Neuronal stem cell (in vitro differentiated cells): ENCODE measurements at regions not wholly inside any gene's neighbourhood (a gene's known extent, or its start where the extent isn't known, plus 50 kb on each side); places are given as distances from the start of the nearest gene placed in this dataset.
A peak's percentile ranks its signal among the peaks of the same experiment; 100 is the strongest.

Source experiments
- DNase-seq: peaks from one replicate; pipeline ENCODE4 v3.0.0-alpha.2; 2013; ENCODE audit warnings: low spot score
- H2AFZ ChIP-seq: one replicate; pipeline ENCODE4 v1.6.1; 2013; ENCODE audit warnings: mild to moderate bottlenecking, low read length, inconsistent platforms
- H2AK5ac ChIP-seq: 2 replicates; pipeline ENCODE4 v1.6.1; 2013; ENCODE audit warnings: low read depth, mild to moderate bottlenecking, inconsistent platforms, low read length, moderate library complexity, mixed read lengths
- H2BK120ac ChIP-seq: 2 replicates; pipeline ENCODE4 v1.6.1; 2013; ENCODE audit warnings: low read depth, mild to moderate bottlenecking, inconsistent platforms, low read length, moderate library complexity, mixed read lengths
- H2BK12ac ChIP-seq: one replicate; pipeline ENCODE4 v1.6.1; 2013; ENCODE audit warnings: low read length, inconsistent platforms
- H2BK15ac ChIP-seq: 2 replicates; pipeline ENCODE4 v1.6.1; 2013; ENCODE audit warnings: mild to moderate bottlenecking, low read length, inconsistent platforms, mixed read lengths
- H2BK5ac ChIP-seq: one replicate; pipeline ENCODE4 v1.6.1; 2013; ENCODE audit warnings: inconsistent platforms, mild to moderate bottlenecking, low read length, moderate library complexity
- H3K14ac ChIP-seq: one replicate; pipeline ENCODE4 v1.6.1; 2013; ENCODE audit warnings: low read length, inconsistent platforms
- H3K18ac ChIP-seq: 2 replicates; pipeline ENCODE4 v1.6.1; 2013; ENCODE audit warnings: low read length, inconsistent platforms
- H3K23ac ChIP-seq: 2 replicates; pipeline ENCODE4 v1.6.1; 2013; ENCODE audit warnings: low read depth, mild to moderate bottlenecking, mixed read lengths, low read length, inconsistent platforms; ENCODE audit not compliant: poor library complexity
- H3K27ac ChIP-seq: replicated peaks from 3 replicates; pipeline ENCODE4 v1.5.1; 2013; ENCODE audit warnings: low read length, inconsistent platforms
- H3K27me3 ChIP-seq, 3 experiments: 2 replicates each; pipeline ENCODE4 v1.6.1; 2013; ENCODE audit warnings: low read length in 3 of 3, mild to moderate bottlenecking in 2 of 3, inconsistent platforms in 1 of 3, low read depth in 1 of 3, mixed read lengths in 1 of 3, moderate library complexity in 1 of 3; ENCODE audit not compliant: control insufficient read depth in 3 of 3, insufficient read depth in 3 of 3
- H3K36me3 ChIP-seq, 2 donors: replicated peaks in 1 of 2; 2 replicates each; pipeline ENCODE4 v1.6.1; 2013; ENCODE audit warnings: low read length in 2 of 2; ENCODE audit not compliant: control insufficient read depth in 2 of 2, insufficient read depth in 2 of 2
- H3K4ac ChIP-seq: 2 replicates; pipeline ENCODE4 v1.6.1; 2013; ENCODE audit warnings: inconsistent platforms, mild to moderate bottlenecking, low read length, moderate library complexity
- H3K4me1 ChIP-seq, 2 donors: 1 replicate in 1 of 2; 2 replicates in 1 of 2; pipeline ENCODE4 v1.6.1; 2013; ENCODE audit warnings: low read length in 2 of 2, low read depth in 1 of 2; ENCODE audit not compliant: control insufficient read depth in 2 of 2, insufficient read depth in 1 of 2
- H3K4me2 ChIP-seq: one replicate; pipeline ENCODE4 v1.6.1; 2013; ENCODE audit warnings: mild to moderate bottlenecking, low read length, inconsistent platforms; ENCODE audit not compliant: insufficient read depth, poor library complexity, severe bottlenecking
- H3K4me3 ChIP-seq, 2 donors: 2 replicates each; pipeline ENCODE4 v1.5.1; 2013; ENCODE audit warnings: low read length in 2 of 2, mild to moderate bottlenecking in 2 of 2, inconsistent platforms in 1 of 2, moderate library complexity in 1 of 2
- H3K79me1 ChIP-seq: one replicate; pipeline ENCODE4 v1.6.1; 2013; ENCODE audit warnings: low read depth, mild to moderate bottlenecking, inconsistent platforms, low read length, moderate library complexity
- H3K9ac ChIP-seq: one replicate; pipeline ENCODE4 v1.6.1; 2013; ENCODE audit warnings: mild to moderate bottlenecking, low read depth, low read length, inconsistent platforms; ENCODE audit not compliant: poor library complexity
- H3K9me3 ChIP-seq, 2 donors: replicated peaks in 1 of 2; 2 replicates each; pipeline versions ENCODE3 to v1.6.1; 2013; ENCODE audit warnings: low read length in 2 of 2, mild to moderate bottlenecking in 2 of 2, inconsistent platforms in 1 of 2, low read depth in 1 of 2, mixed read lengths in 1 of 2, moderate library complexity in 1 of 2; ENCODE audit not compliant: control insufficient read depth in 2 of 2, insufficient read depth in 1 of 2
- H4K8ac ChIP-seq: one replicate; pipeline ENCODE4 v1.6.1; 2013; ENCODE audit warnings: low read depth, mild to moderate bottlenecking, inconsistent platforms, low read length, moderate library complexity
- H4K91ac ChIP-seq: one replicate; pipeline ENCODE4 v1.6.1; 2013; ENCODE audit warnings: low read length, low read depth, mild to moderate bottlenecking, inconsistent platforms; ENCODE audit not compliant: poor library complexity
- WGBS, 2 donors: extraction: QIAGEN DNeasy Blood & Tissue Kit; methylation state at CpG; one replicate each; pipeline ENCODE4 v1.1.7; 2013; ENCODE audit warnings: missing lambda C conversion rate in 2 of 2, mixed read lengths in 1 of 2; ENCODE audit not compliant: insufficient read length in 2 of 2, insufficient replicate concordance in 1 of 2; ENCODE audit errors: extremely low coverage in 2 of 2; 5-methylcytosine and 5-hydroxymethylcytosine counted together

- H3K27ac ChIP-seq = no peak overlapping the region
Measured at GRCh38 chr5:2802693-2803365, 51.4 kb upstream of the IRX2 start.

GRCh38 chr5:2801577-2802525 lies 50.4 kb upstream of the IRX2 start:
- H3K36me3 ChIP-seq = no peaks in the 10 kb centered on the region
- H2BK12ac ChIP-seq = no peak overlapping the region
- no CpG with 5 or more reads among the region's 18 CpGs for WGBS, 2 donors
- no peaks in the 10 kb centered on the region for H3K27me3 ChIP-seq
- no peak overlapping the region for H2AK5ac ChIP-seq
- no peak overlapping the region for H2AFZ ChIP-seq
- H3K14ac ChIP-seq = no peak overlapping the region
- no peak overlapping the region for H2BK5ac ChIP-seq
- no peak overlapping the region for H3K23ac ChIP-seq
- no peaks in the 10 kb centered on the region for H3K4me1 ChIP-seq
- no peak overlapping the region for H2BK120ac ChIP-seq
- no peak overlapping the region for H3K4ac ChIP-seq
- no peaks in the 10 kb centered on the region for H3K79me1 ChIP-seq
- no peak overlapping the region for H2BK15ac ChIP-seq
- no peak for DNase-seq
- H3K9me3 ChIP-seq = no peaks in the 10 kb centered on the region
- no peak overlapping the region for H3K4me2 ChIP-seq
- H3K9ac ChIP-seq = no peak overlapping the region
- no peak overlapping the region for H3K27ac ChIP-seq
- H4K91ac ChIP-seq = no peak overlapping the region
- no peak overlapping the region for H3K18ac ChIP-seq
- H4K8ac ChIP-seq = no peak overlapping the region
- H3K4me3 ChIP-seq = peak overlapping the region in 1 of 2 donors; percentile 62

More at GRCh38 chr5:2802693-2803365, 51.4 kb upstream of the IRX2 start:
- Histone ChIP-seq H3K18ac (no peak overlapping the region), H2BK120ac (no peak overlapping the region), H2BK12ac (no peak overlapping the region), H3K27me3 (no peaks in the 10 kb centered on the region), H2AFZ (no peak overlapping the region), H3K4me1 (no peaks in the 10 kb centered on the region), H2BK15ac (no peak overlapping the region), H3K4me3 (no peak overlapping the region), H4K91ac (no peak overlapping the region), H3K9ac (no peak overlapping the region), H3K23ac (no peak overlapping the region), H3K4me2 (no peak overlapping the region), H3K9me3 (no peaks in the 10 kb centered on the region), H2AK5ac (no peak overlapping the region), H2BK5ac (no peak overlapping the region), H3K79me1 (no peaks in the 10 kb centered on the region), H4K8ac (no peak overlapping the region), H3K36me3 (no peaks in the 10 kb centered on the region), H3K14ac (no peak overlapping the region), H3K4ac (no peak overlapping the region)
- WGBS, 2 donors = no CpG with 5 or more reads among the region's 10 CpGs
- no peak for DNase-seq
